Activated naive CD8-positive, alpha-beta T cell treated with anti-CD3 and anti-CD28 coated beads for 36 hours (primary cell): ENCODE measurements at regions not wholly inside any gene's neighbourhood (a gene's known extent, or its start where the extent isn't known, plus 50 kb on each side); places are given as distances from the start of the nearest gene placed in this dataset.

Source experiments
- DNase-seq: peaks from one replicate; pipeline ENCODE4 v3.0.0; 2021
- H3K27ac Mint-ChIP-seq: one replicate; pipeline ENCODE4 v1.8.0; 2022; ENCODE audit warnings: mild to moderate bottlenecking, moderate library complexity, mixed read lengths
- H3K27me3 Mint-ChIP-seq: one replicate; pipeline ENCODE4 v1.8.0; 2022; ENCODE audit warnings: mild to moderate bottlenecking, mixed read lengths
- H3K36me3 Mint-ChIP-seq: one replicate; pipeline ENCODE4 v1.8.0; 2021; ENCODE audit warnings: mild to moderate bottlenecking, mixed read lengths
- H3K4me1 Mint-ChIP-seq: one replicate; pipeline ENCODE4 v1.8.0; 2021; ENCODE audit warnings: mixed read lengths
- H3K4me3 Mint-ChIP-seq: one replicate; pipeline ENCODE4 v1.8.0; 2022; ENCODE audit warnings: mild to moderate bottlenecking, moderate library complexity, mixed read lengths
- H3K9me3 Mint-ChIP-seq: one replicate; pipeline ENCODE4 v1.8.0; 2022; ENCODE audit warnings: mixed read lengths

- no peak overlapping the region for H3K4me3 Mint-ChIP-seq
- H3K27me3 Mint-ChIP-seq: no peaks in the 10 kb centered on the region
- H3K9me3 Mint-ChIP-seq: peaks cover 8% of the 10 kb centered on the region
- H3K36me3 Mint-ChIP-seq: no peaks in the 10 kb centered on the region
- H3K27ac Mint-ChIP-seq: no peak overlapping the region
- no peaks in the 10 kb centered on the region for H3K4me1 Mint-ChIP-seq
- no peak for DNase-seq
These were observed 656.8 kb downstream of the METTL4 start for GRCh38 chr18:1914489-1914888.

GRCh38 chr18:1916869-1917523 lies 654.3 kb downstream of the METTL4 start:
- Mint-ChIP-seq H3K4me3 (no peak overlapping the region), H3K27ac (no peak overlapping the region), H3K27me3 (no peaks in the 10 kb centered on the region), H3K9me3 (peaks cover 5% of the 10 kb centered on the region), H3K4me1 (no peaks in the 10 kb centered on the region), H3K36me3 (no peaks in the 10 kb centered on the region)
- DNase-seq: no peak

GRCh38 chr18:1917569-1917968 lies 653.7 kb downstream of the METTL4 start:
- Mint-ChIP-seq H3K27ac (no peak overlapping the region), H3K36me3 (no peaks in the 10 kb centered on the region), H3K4me3 (no peak overlapping the region), H3K9me3 (peaks cover 5% of the 10 kb centered on the region), H3K4me1 (no peaks in the 10 kb centered on the region), H3K27me3 (no peaks in the 10 kb centered on the region)
- DNase-seq: no peak

- H3K36me3 Mint-ChIP-seq: no peaks in the 10 kb centered on the region
- no peaks in the 10 kb centered on the region for H3K27me3 Mint-ChIP-seq
These were observed 649.2 kb downstream of the METTL4 start for GRCh38 chr18:1922066-1922465.

GRCh38 chr18:1928711-1929110 lies 642.6 kb downstream of the METTL4 start:
- no peaks in the 10 kb centered on the region for H3K36me3 Mint-ChIP-seq
- no peak for DNase-seq
- peaks cover 1% of the 10 kb centered on the region for H3K9me3 Mint-ChIP-seq
- no peak overlapping the region for H3K27ac Mint-ChIP-seq
- no peaks in the 10 kb centered on the region for H3K27me3 Mint-ChIP-seq
- H3K4me1 Mint-ChIP-seq: no peaks in the 10 kb centered on the region
- no peak overlapping the region for H3K4me3 Mint-ChIP-seq

More at GRCh38 chr18:1922066-1922465, 649.2 kb downstream of the METTL4 start:
- H3K9me3 Mint-ChIP-seq: no peaks in the 10 kb centered on the region
- no peak overlapping the region for H3K4me3 Mint-ChIP-seq
- no peaks in the 10 kb centered on the region for H3K4me1 Mint-ChIP-seq
- DNase-seq: no peak
- no peak overlapping the region for H3K27ac Mint-ChIP-seq

GRCh38 chr18:1929720-1930119 lies 641.6 kb downstream of the METTL4 start:
- peaks cover 1% of the 10 kb centered on the region for H3K9me3 Mint-ChIP-seq
- DNase-seq: no peak

GRCh38 chr18:1930291-1931270 lies 640.7 kb downstream of the METTL4 start:
- no peak for DNase-seq
- no peaks in the 10 kb centered on the region for H3K4me1 Mint-ChIP-seq
- H3K4me3 Mint-ChIP-seq: no peak overlapping the region
- no peaks in the 10 kb centered on the region for H3K27me3 Mint-ChIP-seq
- no peaks in the 10 kb centered on the region for H3K36me3 Mint-ChIP-seq
- no peak overlapping the region for H3K27ac Mint-ChIP-seq
- peaks cover 1% of the 10 kb centered on the region for H3K9me3 Mint-ChIP-seq

More at GRCh38 chr18:1929720-1930119, 641.6 kb downstream of the METTL4 start:
- Mint-ChIP-seq H3K36me3 (no peaks in the 10 kb centered on the region), H3K27ac (no peak overlapping the region), H3K4me1 (no peaks in the 10 kb centered on the region), H3K27me3 (no peaks in the 10 kb centered on the region), H3K4me3 (no peak overlapping the region)

- Mint-ChIP-seq H3K4me3 (no peak overlapping the region), H3K36me3 (no peaks in the 10 kb centered on the region), H3K27ac (no peak overlapping the region), H3K27me3 (no peaks in the 10 kb centered on the region), H3K9me3 (no peaks in the 10 kb centered on the region), H3K4me1 (no peaks in the 10 kb centered on the region)
- no peak for DNase-seq
These were observed 618.8 kb downstream of the METTL4 start for GRCh38 chr18:1952486-1952885.

GRCh38 chr18:1954583-1955312 lies 616.6 kb downstream of the METTL4 start:
- Mint-ChIP-seq H3K27ac (no peak overlapping the region), H3K4me3 (no peak overlapping the region), H3K9me3 (no peaks in the 10 kb centered on the region), H3K36me3 (no peaks in the 10 kb centered on the region), H3K27me3 (no peaks in the 10 kb centered on the region), H3K4me1 (no peaks in the 10 kb centered on the region)
- no peak for DNase-seq

- no peak for DNase-seq
- Mint-ChIP-seq H3K9me3 (no peaks in the 10 kb centered on the region), H3K27ac (no peak overlapping the region), H3K4me3 (no peak overlapping the region), H3K27me3 (no peaks in the 10 kb centered on the region), H3K36me3 (no peaks in the 10 kb centered on the region), H3K4me1 (no peaks in the 10 kb centered on the region)
These were observed 612.5 kb downstream of the METTL4 start for GRCh38 chr18:1958798-1959197.

- Mint-ChIP-seq H3K9me3 (no peaks in the 10 kb centered on the region), H3K27me3 (peaks cover 2% of the 10 kb centered on the region), H3K4me3 (no peak overlapping the region), H3K36me3 (no peaks in the 10 kb centered on the region), H3K4me1 (no peaks in the 10 kb centered on the region), H3K27ac (no peak overlapping the region)
- DNase-seq: no peak
These were observed 606.3 kb downstream of the METTL4 start for GRCh38 chr18:1965016-1965415.

- no peaks in the 10 kb centered on the region for H3K9me3 Mint-ChIP-seq
- H3K27me3 Mint-ChIP-seq: peaks cover 2% of the 10 kb centered on the region
- DNase-seq: no peak
- H3K4me3 Mint-ChIP-seq: no peak overlapping the region
- no peaks in the 10 kb centered on the region for H3K36me3 Mint-ChIP-seq
- H3K4me1 Mint-ChIP-seq: no peaks in the 10 kb centered on the region
- H3K27ac Mint-ChIP-seq: no peak overlapping the region
These were observed 605.8 kb downstream of the METTL4 start for GRCh38 chr18:1965541-1965940.

GRCh38 chr18:1968801-1969498 lies 602.4 kb downstream of the METTL4 start:
- DNase-seq: no peak
- Mint-ChIP-seq H3K4me3 (no peak overlapping the region), H3K27me3 (peaks cover 2% of the 10 kb centered on the region), H3K27ac (no peak overlapping the region), H3K4me1 (no peaks in the 10 kb centered on the region), H3K9me3 (no peaks in the 10 kb centered on the region), H3K36me3 (no peaks in the 10 kb centered on the region)

GRCh38 chr18:1976484-1976883 lies 594.8 kb downstream of the METTL4 start:
- no peaks in the 10 kb centered on the region for H3K27me3 Mint-ChIP-seq
- no peak overlapping the region for H3K27ac Mint-ChIP-seq
- H3K4me3 Mint-ChIP-seq: no peak overlapping the region
- H3K9me3 Mint-ChIP-seq: peaks cover 6% of the 10 kb centered on the region
- DNase-seq: no peak
- no peaks in the 10 kb centered on the region for H3K4me1 Mint-ChIP-seq
- H3K36me3 Mint-ChIP-seq: no peaks in the 10 kb centered on the region

GRCh38 chr18:1982056-1982455 lies 589.2 kb downstream of the METTL4 start:
- no peak overlapping the region for H3K27ac Mint-ChIP-seq

More at GRCh38 chr18:1982056-1982455, 589.2 kb downstream of the METTL4 start:
- Mint-ChIP-seq H3K36me3 (no peaks in the 10 kb centered on the region), H3K27me3 (peaks cover 5% of the 10 kb centered on the region), H3K4me3 (no peak overlapping the region), H3K9me3 (peaks cover 6% of the 10 kb centered on the region), H3K4me1 (no peaks in the 10 kb centered on the region)
- DNase-seq: no peak
